NT2/D1 (cell line): ENCODE measurements at regions not wholly inside any gene's neighbourhood (a gene's known extent, or its start where the extent isn't known, plus 50 kb on each side); places are given as distances from the start of the nearest gene placed in this dataset.

Experiments
- YY1 ChIP-seq: IDR thresholded peaks from 2 replicates; pipeline ENCODE4 v1.6.1; 2011; ENCODE audit not compliant: insufficient read length, insufficient read depth
- ZNF274 ChIP-seq: IDR thresholded peaks from 2 replicates; pipeline ENCODE4 v1.6.1; 2011; ENCODE audit warnings: mild to moderate bottlenecking, low read depth, low read length

- TF ChIP-seq YY1 (no peak), ZNF274 (no peak)
These were observed 194.4 kb downstream of the EDN1 start for GRCh38 chr6:12484519-12484918.
